ENCODE measurements at regions not wholly inside any gene's neighbourhood (a gene's known extent, or its start where the extent isn't known, plus 50 kb on each side); places are given as distances from the start of the nearest gene placed in this dataset.

DNA sequence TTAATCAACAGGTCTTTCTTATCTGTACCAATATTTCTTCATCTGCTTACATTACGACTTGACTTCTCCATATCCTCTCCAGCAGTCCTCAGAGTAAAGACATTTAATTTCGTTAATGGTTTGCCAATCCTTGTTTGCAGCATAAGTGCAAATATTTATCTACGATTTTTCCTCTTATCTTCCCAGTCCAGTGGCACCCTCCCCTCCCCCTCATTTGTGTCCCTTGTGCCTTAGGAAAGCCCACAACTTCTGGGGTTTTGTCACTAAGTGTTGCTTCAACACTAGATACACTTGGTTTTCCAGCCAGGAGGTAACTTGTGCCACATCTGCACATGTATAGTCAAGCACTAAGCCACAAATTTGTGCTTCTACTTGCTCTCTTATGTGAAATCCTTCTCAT, 327.2 kb downstream of the CBLN4 start:
- no peak for TF ChIP-seq POLR2A (IDR thresholded peaks at IDR 0.05; ENCODE audit: low read depth)
- TF ChIP-seq, protein P1, sequence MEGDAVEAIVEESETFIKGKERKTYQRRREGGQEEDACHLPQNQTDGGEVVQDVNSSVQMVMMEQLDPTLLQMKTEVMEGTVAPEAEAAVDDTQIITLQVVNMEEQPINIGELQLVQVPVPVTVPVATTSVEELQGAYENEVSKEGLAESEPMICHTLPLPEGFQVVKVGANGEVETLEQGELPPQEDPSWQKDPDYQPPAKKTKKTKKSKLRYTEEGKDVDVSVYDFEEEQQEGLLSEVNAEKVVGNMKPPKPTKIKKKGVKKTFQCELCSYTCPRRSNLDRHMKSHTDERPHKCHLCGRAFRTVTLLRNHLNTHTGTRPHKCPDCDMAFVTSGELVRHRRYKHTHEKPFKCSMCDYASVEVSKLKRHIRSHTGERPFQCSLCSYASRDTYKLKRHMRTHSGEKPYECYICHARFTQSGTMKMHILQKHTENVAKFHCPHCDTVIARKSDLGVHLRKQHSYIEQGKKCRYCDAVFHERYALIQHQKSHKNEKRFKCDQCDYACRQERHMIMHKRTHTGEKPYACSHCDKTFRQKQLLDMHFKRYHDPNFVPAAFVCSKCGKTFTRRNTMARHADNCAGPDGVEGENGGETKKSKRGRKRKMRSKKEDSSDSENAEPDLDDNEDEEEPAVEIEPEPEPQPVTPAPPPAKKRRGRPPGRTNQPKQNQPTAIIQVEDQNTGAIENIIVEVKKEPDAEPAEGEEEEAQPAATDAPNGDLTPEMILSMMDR (IDR thresholded peaks at IDR 0.05) = no peak
- TF ChIP-seq EP300 (IDR thresholded peaks at IDR 0.05) = no peak

Data from esophagus muscularis mucosa (tissue), 4 donors.